ENCODE measurements at regions not wholly inside any gene's neighbourhood (a gene's known extent, or its start where the extent isn't known, plus 50 kb on each side); places are given as distances from the start of the nearest gene placed in this dataset.
"Not testable (repeated sequence)": the region's sequence is repeated elsewhere in the genome, so short reads cannot be mapped to it uniquely, and the experiment has no call there.

GRCh38 chr11:92045301-92045700 lies 179.3 kb upstream of the FAT3 start:
- no TSS peak for BruUV-seq (replicated peaks)
- Histone ChIP-seq H3K9me3 (ENCODE audit: low read depth, low read length, poor library complexity, severe bottlenecking) (no peaks in the 10 kb centered on the region), H3K36me3 (ENCODE audit: insufficient read depth, low read length, poor library complexity, severe bottlenecking) (no peaks in the 10 kb centered on the region), H3K27me3 (replicated peaks; ENCODE audit: insufficient read depth, low read depth, low read length, poor library complexity) (no peaks in the 10 kb centered on the region), H3K4me1 (ENCODE audit: insufficient read depth, low read length, poor library complexity, severe bottlenecking) (peaks cover 6% of the 10 kb centered on the region), H3K27ac (ENCODE audit: low read depth, low read length, poor library complexity, severe bottlenecking) (no peak overlapping the region), H3K4me3 (ENCODE audit: low read depth, low read length, poor library complexity, severe bottlenecking) (no peak overlapping the region)
- CTCF ChIA-PET: no interaction called here
- intact Hi-C loops (cut with micrococcal nuclease; ENCODE audit: unreplicated experiment): no loop called here
- DNase-seq (ENCODE audit: low spot score): no peak
- POLR2A ChIA-PET (ENCODE audit: low non-redundant PET): no interaction called here
- TF ChIP-seq EZH2 (IDR thresholded peaks at IDR 0.05; ENCODE audit: borderline replicate concordance, low read depth, low read length, poor library complexity, severe bottlenecking) (no peak), CTCF (conservative IDR thresholded peaks at IDR 0.05; ENCODE audit: low read depth, low read length) (no peak)

DNA sequence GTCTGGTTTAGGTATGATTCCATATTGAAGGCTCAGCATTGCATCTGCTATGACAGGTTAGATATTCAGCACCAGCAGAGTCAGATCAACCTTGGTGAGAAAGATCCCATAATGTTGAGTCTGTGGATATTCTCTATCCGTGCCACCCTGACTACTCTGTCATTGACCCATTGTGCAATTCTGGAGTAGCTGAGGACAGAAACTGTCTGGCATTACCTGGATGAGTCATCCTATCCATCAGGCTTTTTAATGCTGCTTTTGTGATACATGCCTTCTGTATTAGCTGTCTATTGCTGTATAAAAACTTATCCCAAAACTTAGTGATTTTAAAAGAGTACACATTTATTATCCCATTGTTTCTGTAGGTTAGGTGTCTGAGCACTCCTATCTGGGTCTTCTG lies 189.1 kb upstream of the FAT3 start:
- POLR2A ChIA-PET (ENCODE audit: low non-redundant PET): no interaction called here
- DNase-seq (ENCODE audit: low spot score): no peak

DNA sequence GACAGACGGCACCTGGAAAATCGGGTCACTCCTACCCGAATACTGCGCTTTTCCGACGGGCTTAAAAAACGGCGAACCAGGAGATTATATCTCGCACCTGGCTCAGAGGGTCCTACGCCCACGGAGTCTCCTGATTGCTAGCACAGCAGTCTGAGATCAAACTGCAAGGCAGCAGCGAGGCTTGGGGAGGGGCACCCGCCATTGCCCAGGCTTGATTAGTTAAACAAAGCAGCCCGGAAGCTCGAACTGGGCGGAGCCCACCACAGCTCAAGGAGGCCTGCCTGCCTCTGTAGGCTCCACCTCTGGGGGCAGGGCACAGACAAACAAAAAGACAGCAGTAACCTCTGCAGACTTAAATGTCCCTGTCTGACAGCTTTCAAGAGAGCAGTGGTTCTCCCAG lies 197.5 kb upstream of the FAT3 start:
- CTCF ChIA-PET; H3K27me3 ChIP-seq (replicated peaks; ENCODE audit: insufficient read depth, low read depth, low read length, poor library complexity); H3K4me1 ChIP-seq (ENCODE audit: insufficient read depth, low read length, poor library complexity, severe bottlenecking); H3K9me3 ChIP-seq (ENCODE audit: low read depth, low read length, poor library complexity, severe bottlenecking); H3K4me3 ChIP-seq (ENCODE audit: low read depth, low read length, poor library complexity, severe bottlenecking); intact Hi-C loops (cut with micrococcal nuclease; ENCODE audit: unreplicated experiment); POLR2A ChIA-PET (ENCODE audit: low non-redundant PET); H3K36me3 ChIP-seq (ENCODE audit: insufficient read depth, low read length, poor library complexity, severe bottlenecking); BruUV-seq (replicated peaks); H3K27ac ChIP-seq (ENCODE audit: low read depth, low read length, poor library complexity, severe bottlenecking); DNase-seq (ENCODE audit: low spot score): not testable (repeated sequence)

More for the DNA sequence above, 189.1 kb upstream of the FAT3 start:
- H3K27me3 ChIP-seq (replicated peaks; ENCODE audit: insufficient read depth, low read depth, low read length, poor library complexity): no peaks in the 10 kb centered on the region
- no peak overlapping the region for H3K27ac ChIP-seq (ENCODE audit: low read depth, low read length, poor library complexity, severe bottlenecking)
- CTCF ChIA-PET: interaction anchor here (0.6 kb wide), 1 partner anchor 408 kb away, joined by 4 read pairs; no protein-coding TSS in a partner anchor
- BruUV-seq (replicated peaks): no TSS peak
- no peak for TF ChIP-seq EZH2 (IDR thresholded peaks at IDR 0.05; ENCODE audit: borderline replicate concordance, low read depth, low read length, poor library complexity, severe bottlenecking)
- TF ChIP-seq CTCF (conservative IDR thresholded peaks at IDR 0.05; ENCODE audit: low read depth, low read length): no peak
- H3K4me1 ChIP-seq (ENCODE audit: insufficient read depth, low read length, poor library complexity, severe bottlenecking): no peaks in the 10 kb centered on the region
- intact Hi-C loops (cut with micrococcal nuclease; ENCODE audit: unreplicated experiment): no loop called here
- H3K36me3 ChIP-seq (ENCODE audit: insufficient read depth, low read length, poor library complexity, severe bottlenecking): no peaks in the 10 kb centered on the region
- H3K9me3 ChIP-seq (ENCODE audit: low read depth, low read length, poor library complexity, severe bottlenecking): no peaks in the 10 kb centered on the region
- no peak overlapping the region for H3K4me3 ChIP-seq (ENCODE audit: low read depth, low read length, poor library complexity, severe bottlenecking)

GRCh38 chr11:92026664-92027063 lies 198.0 kb upstream of the FAT3 start:
- Histone ChIP-seq H3K9me3 (ENCODE audit: low read depth, low read length, poor library complexity, severe bottlenecking) (no peaks in the 10 kb centered on the region), H3K4me3 (ENCODE audit: low read depth, low read length, poor library complexity, severe bottlenecking) (no peak overlapping the region), H3K27me3 (replicated peaks; ENCODE audit: insufficient read depth, low read depth, low read length, poor library complexity) (no peaks in the 10 kb centered on the region), H3K27ac (ENCODE audit: low read depth, low read length, poor library complexity, severe bottlenecking) (no peak overlapping the region), H3K4me1 (ENCODE audit: insufficient read depth, low read length, poor library complexity, severe bottlenecking) (no peaks in the 10 kb centered on the region), H3K36me3 (ENCODE audit: insufficient read depth, low read length, poor library complexity, severe bottlenecking) (no peaks in the 10 kb centered on the region)
- BruUV-seq (replicated peaks): no TSS peak
- POLR2A ChIA-PET (ENCODE audit: low non-redundant PET): no interaction called here
- TF ChIP-seq CTCF (conservative IDR thresholded peaks at IDR 0.05; ENCODE audit: low read depth, low read length) (no peak), EZH2 (IDR thresholded peaks at IDR 0.05; ENCODE audit: borderline replicate concordance, low read depth, low read length, poor library complexity, severe bottlenecking) (no peak)
- CTCF ChIA-PET: no interaction called here
- intact Hi-C loops (cut with micrococcal nuclease; ENCODE audit: unreplicated experiment): no loop called here
- DNase-seq (ENCODE audit: low spot score): no peak
